ENCODE measurements at regions not wholly inside any gene's neighbourhood (a gene's known extent, or its start where the extent isn't known, plus 50 kb on each side); places are given as distances from the start of the nearest gene placed in this dataset.

- ChIA-PET CTCF (no interaction called here), POLR2A (no interaction called here)
- DNase-seq = no peak
- Mint-ChIP-seq H3K4me1 (ENCODE audit: low read depth) (peaks cover 4% of the 10 kb centered on the region), H3K36me3 (ENCODE audit: low read depth) (peaks cover 16% of the 10 kb centered on the region), H3K9me3 (ENCODE audit: insufficient read depth) (peaks cover 3% of the 10 kb centered on the region), H3K27me3 (ENCODE audit: low read depth) (no peaks in the 10 kb centered on the region), H3K27ac (no peak overlapping the region), H3K4me3 (no peak overlapping the region)
- no peak for ATAC-seq
These were observed 171.9 kb downstream of the KLF12 start for GRCh38 chr13:73962284-73962683.

DNA sequence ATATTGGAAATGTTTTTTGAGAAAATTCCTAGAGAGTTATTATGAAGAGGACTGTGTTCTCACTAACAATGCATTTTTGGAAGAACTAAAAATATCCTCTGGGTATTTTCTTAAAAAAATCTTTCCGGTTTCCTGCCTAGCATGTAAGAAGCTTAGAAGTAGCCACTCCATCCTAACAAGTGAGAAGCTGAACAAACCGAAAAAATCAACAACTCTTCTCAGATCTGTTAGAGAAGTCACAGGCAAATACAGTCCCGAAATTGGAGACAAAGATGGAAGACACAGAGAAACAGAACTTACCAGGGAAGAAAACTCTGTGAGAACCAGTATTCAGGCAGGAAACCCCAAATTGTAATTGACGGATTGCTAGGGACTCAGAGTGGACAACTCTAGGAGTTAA is 173.0 kb downstream of the KLF12 start:
- no peak overlapping the region for H3K4me3 Mint-ChIP-seq
- POLR2A ChIA-PET = no interaction called here
- ATAC-seq (no peak), DNase-seq (no peak)
- CTCF ChIA-PET = no interaction called here
- H3K27me3 Mint-ChIP-seq (ENCODE audit: low read depth) = no peaks in the 10 kb centered on the region
- peaks cover 3% of the 10 kb centered on the region for H3K9me3 Mint-ChIP-seq (ENCODE audit: insufficient read depth)
- peaks cover 16% of the 10 kb centered on the region for H3K36me3 Mint-ChIP-seq (ENCODE audit: low read depth)
- H3K27ac Mint-ChIP-seq = no peak overlapping the region
- peaks cover 4% of the 10 kb centered on the region for H3K4me1 Mint-ChIP-seq (ENCODE audit: low read depth)

DNA sequence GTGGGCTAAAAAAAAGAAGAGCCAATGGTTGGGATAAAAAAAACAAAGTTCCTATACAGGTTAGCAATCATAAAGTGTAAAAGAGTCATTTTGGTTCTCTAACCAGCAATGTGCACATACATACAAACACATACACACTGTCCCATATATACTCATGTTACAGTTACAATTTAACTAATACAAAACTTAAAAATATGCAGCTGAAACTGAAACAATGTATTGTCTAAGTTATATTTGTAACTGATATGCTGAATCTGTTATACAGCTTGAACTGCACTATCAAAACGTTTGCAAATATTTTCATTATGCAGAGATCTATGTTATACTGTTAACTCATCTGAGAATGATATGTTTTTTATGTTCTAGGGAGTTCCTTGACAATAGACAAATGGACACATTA is 173.7 kb downstream of the KLF12 start:
- Mint-ChIP-seq H3K4me3 (no peak overlapping the region), H3K36me3 (ENCODE audit: low read depth) (peaks cover 16% of the 10 kb centered on the region), H3K9me3 (ENCODE audit: insufficient read depth) (peaks cover 3% of the 10 kb centered on the region), H3K27me3 (ENCODE audit: low read depth) (no peaks in the 10 kb centered on the region), H3K27ac (no peak overlapping the region), H3K4me1 (ENCODE audit: low read depth) (peaks cover 4% of the 10 kb centered on the region)
- ChIA-PET POLR2A (no interaction called here), CTCF (no interaction called here)
- ATAC-seq (no peak), DNase-seq (no peak)

DNA sequence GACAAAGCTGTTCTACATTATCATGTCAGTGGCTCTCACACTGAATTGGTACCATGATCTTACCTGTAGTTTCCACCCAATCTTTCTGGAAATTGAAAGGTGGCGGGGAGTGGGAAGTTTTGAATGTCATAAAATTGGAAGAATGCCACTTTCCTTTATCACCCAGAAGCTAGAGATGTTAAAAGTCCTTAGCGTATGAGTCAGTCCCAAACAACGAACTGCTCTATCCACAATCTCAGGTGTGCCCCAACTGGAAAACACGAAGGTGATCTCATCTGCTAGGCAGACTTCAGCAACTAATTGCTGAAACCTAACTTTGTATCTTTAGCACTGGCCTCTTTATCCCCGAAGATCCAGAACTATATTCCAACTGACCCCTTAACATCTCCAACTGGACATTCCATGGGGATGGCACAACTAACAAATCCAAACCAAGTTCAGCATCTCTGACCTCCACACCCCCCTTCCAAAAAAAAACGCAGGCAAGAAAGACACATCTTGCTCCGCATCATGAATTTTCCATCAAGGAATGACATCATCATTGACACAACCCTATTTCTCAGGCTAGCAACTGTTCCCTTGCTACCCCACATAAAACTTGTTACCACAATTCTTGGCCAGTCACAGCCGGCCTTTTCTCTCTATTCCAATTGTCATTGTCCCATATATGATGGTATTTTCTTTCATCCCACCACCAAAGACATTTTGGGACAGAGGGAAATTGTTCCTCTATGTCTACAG is 175.4 kb downstream of the KLF12 start:
- ChIA-PET CTCF (no interaction called here), POLR2A (no interaction called here)
- H3K27me3 Mint-ChIP-seq (ENCODE audit: low read depth) = no peaks in the 10 kb centered on the region
- ATAC-seq (no peak), DNase-seq (no peak)
- H3K36me3 Mint-ChIP-seq (ENCODE audit: low read depth) = peaks cover 14% of the 10 kb centered on the region
- no peak overlapping the region for H3K27ac Mint-ChIP-seq
- no peak overlapping the region for H3K4me3 Mint-ChIP-seq
- peaks cover under 1% of the 10 kb centered on the region for H3K9me3 Mint-ChIP-seq (ENCODE audit: insufficient read depth)
- H3K4me1 Mint-ChIP-seq (ENCODE audit: low read depth) = peaks cover 4% of the 10 kb centered on the region

DNA sequence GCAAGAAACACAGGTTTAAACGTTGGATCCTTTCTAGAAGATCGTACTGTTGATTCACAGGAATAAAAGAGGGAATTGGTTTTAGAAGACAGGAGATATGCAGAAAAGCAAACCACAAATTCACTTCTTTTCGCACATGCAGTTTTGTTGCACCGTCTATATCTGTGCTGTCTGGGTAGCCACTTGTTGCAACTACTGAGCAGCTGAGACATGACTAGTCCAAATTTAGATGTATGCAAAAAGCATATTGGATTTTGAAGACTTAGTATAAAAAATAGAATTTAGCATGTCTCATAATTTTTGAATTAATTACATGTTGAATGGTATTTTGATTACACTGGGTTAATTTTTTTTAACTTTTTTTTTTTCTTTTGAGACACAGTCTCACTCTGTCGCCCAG is 176.3 kb downstream of the KLF12 start:
- H3K9me3 Mint-ChIP-seq (ENCODE audit: insufficient read depth) = no peaks in the 10 kb centered on the region
- ATAC-seq (no peak), DNase-seq (no peak)
- no peak overlapping the region for H3K27ac Mint-ChIP-seq
- H3K4me3 Mint-ChIP-seq = no peak overlapping the region
- POLR2A ChIA-PET = no interaction called here
- H3K27me3 Mint-ChIP-seq (ENCODE audit: low read depth) = no peaks in the 10 kb centered on the region
- H3K36me3 Mint-ChIP-seq (ENCODE audit: low read depth) = peaks cover 14% of the 10 kb centered on the region
- CTCF ChIA-PET = no interaction called here
- H3K4me1 Mint-ChIP-seq (ENCODE audit: low read depth) = peaks cover 8% of the 10 kb centered on the region

- H3K4me1 Mint-ChIP-seq (ENCODE audit: low read depth) = peaks cover 16% of the 10 kb centered on the region
- no peak for ATAC-seq
- ChIA-PET CTCF (no interaction called here), POLR2A (no interaction called here)
- no peaks in the 10 kb centered on the region for H3K27me3 Mint-ChIP-seq (ENCODE audit: low read depth)
- no peak overlapping the region for H3K27ac Mint-ChIP-seq
- H3K36me3 Mint-ChIP-seq (ENCODE audit: low read depth) = peaks cover 10% of the 10 kb centered on the region
- DNase-seq = no peak
- H3K9me3 Mint-ChIP-seq (ENCODE audit: insufficient read depth) = no peaks in the 10 kb centered on the region
- no peak overlapping the region for H3K4me3 Mint-ChIP-seq
These were observed 177.3 kb downstream of the KLF12 start for GRCh38 chr13:73956795-73957408.

DNA sequence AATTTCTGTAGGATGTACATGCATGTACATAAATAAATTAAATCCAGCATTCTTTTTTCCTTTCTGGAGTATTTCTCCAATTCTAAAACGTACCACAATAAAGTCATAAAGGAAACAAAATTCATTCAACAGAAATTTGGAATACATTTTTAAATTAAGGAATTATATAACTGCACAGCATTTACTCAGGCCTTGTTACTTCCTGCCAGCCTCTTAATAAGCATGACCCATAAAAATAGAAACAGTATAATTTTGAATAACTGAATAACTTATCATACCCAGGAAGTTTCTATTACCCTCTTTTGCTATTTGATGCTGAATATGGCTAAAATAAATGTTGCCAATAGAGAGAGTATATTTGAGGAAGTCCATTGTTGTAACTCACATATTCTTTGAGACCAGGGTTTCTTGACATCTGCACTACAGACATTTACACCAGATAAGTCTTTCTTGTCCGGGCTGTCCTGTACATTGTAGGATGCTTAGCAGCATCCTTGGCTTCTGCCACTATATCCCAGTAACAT is 178.2 kb downstream of the KLF12 start:
- Mint-ChIP-seq H3K27me3 (ENCODE audit: low read depth) (no peaks in the 10 kb centered on the region), H3K4me1 (ENCODE audit: low read depth) (peaks cover 16% of the 10 kb centered on the region), H3K9me3 (ENCODE audit: insufficient read depth) (no peaks in the 10 kb centered on the region), H3K27ac (no peak overlapping the region), H3K36me3 (ENCODE audit: low read depth) (peaks cover 4% of the 10 kb centered on the region), H3K4me3 (no peak overlapping the region)
- ATAC-seq (no peak), DNase-seq (no peak)
- ChIA-PET POLR2A (no interaction called here), CTCF (no interaction called here)

GRCh38 chr13:73954808-73955207 is 179.4 kb downstream of the KLF12 start:
- ATAC-seq = no peak
- Mint-ChIP-seq H3K4me3 (no peak overlapping the region), H3K36me3 (ENCODE audit: low read depth) (peaks cover 7% of the 10 kb centered on the region), H3K9me3 (ENCODE audit: insufficient read depth) (no peaks in the 10 kb centered on the region), H3K27ac (no peak overlapping the region), H3K27me3 (ENCODE audit: low read depth) (no peaks in the 10 kb centered on the region), H3K4me1 (ENCODE audit: low read depth) (peaks cover 15% of the 10 kb centered on the region)
- no peak for DNase-seq
- ChIA-PET POLR2A (no interaction called here), CTCF (no interaction called here)

- DNase-seq (no peak), ATAC-seq (peak; percentile 58)
- Mint-ChIP-seq H3K27me3 (ENCODE audit: low read depth) (no peaks in the 10 kb centered on the region), H3K9me3 (ENCODE audit: insufficient read depth) (no peaks in the 10 kb centered on the region), H3K36me3 (ENCODE audit: low read depth) (peaks cover 7% of the 10 kb centered on the region), H3K27ac (no peak overlapping the region), H3K4me1 (ENCODE audit: low read depth) (peaks cover 36% of the 10 kb centered on the region), H3K4me3 (no peak overlapping the region)
- POLR2A ChIA-PET = no interaction called here
- CTCF ChIA-PET = interaction anchor here (0.8 to 1.5 kb wide), 3 partner anchors 9 to 334 kb away, joined by 3 to 6 read pairs (median 3); no protein-coding TSS in a partner anchor
These were observed 181.6 kb downstream of the KLF12 start for GRCh38 chr13:73952648-73953047.

- H3K4me1 Mint-ChIP-seq (ENCODE audit: low read depth) = peaks cover 52% of the 10 kb centered on the region
- no peaks in the 10 kb centered on the region for H3K27me3 Mint-ChIP-seq (ENCODE audit: low read depth)
- no peak overlapping the region for H3K27ac Mint-ChIP-seq
- ChIA-PET POLR2A (no interaction called here), CTCF (interaction anchor here (0.6 to 1.0 kb wide), 2 partner anchors 28 to 282 kb away, joined by 3 read pairs; no protein-coding TSS in a partner anchor)
- no peak overlapping the region for H3K4me3 Mint-ChIP-seq
- H3K9me3 Mint-ChIP-seq (ENCODE audit: insufficient read depth) = no peaks in the 10 kb centered on the region
- ATAC-seq (no peak), DNase-seq (no peak)
- peaks cover 11% of the 10 kb centered on the region for H3K36me3 Mint-ChIP-seq (ENCODE audit: low read depth)
These were observed 185.2 kb downstream of the KLF12 start for GRCh38 chr13:73948848-73949529.

DNA sequence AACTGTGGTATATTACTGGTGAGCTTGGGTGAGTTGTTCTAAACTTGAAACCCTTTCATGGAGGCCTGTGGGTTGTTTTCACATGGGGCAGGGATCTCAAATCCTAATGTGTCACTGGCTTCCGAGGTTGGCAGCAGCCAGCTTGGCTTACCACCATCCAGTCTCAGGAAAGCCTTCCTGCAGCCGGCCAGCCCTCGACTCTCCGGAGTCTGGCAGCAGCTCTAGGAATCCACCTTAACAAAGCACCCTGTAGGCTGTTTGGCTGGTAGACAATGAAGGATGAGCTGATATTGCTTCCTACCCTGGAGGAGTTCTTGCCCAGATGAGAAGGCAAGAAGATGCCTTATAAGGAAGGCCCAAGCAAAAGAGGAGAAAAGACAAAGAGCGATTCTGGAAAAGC is 188.3 kb downstream of the KLF12 start:
- H3K4me1 Mint-ChIP-seq (ENCODE audit: low read depth) = peaks cover 54% of the 10 kb centered on the region

GRCh38 chr13:73945382-73945781 is 188.8 kb downstream of the KLF12 start:
- ChIA-PET POLR2A (no interaction called here), CTCF (interaction anchor here (1.4 kb wide), 1 partner anchor 28 kb away, joined by 3 read pairs; no protein-coding TSS in a partner anchor)
- no peak overlapping the region for H3K27ac Mint-ChIP-seq
- H3K4me3 Mint-ChIP-seq = no peak overlapping the region
- no peak for DNase-seq
- H3K36me3 Mint-ChIP-seq (ENCODE audit: low read depth) = peaks cover 30% of the 10 kb centered on the region
- peaks cover 55% of the 10 kb centered on the region for H3K4me1 Mint-ChIP-seq (ENCODE audit: low read depth)
- H3K27me3 Mint-ChIP-seq (ENCODE audit: low read depth) = no peaks in the 10 kb centered on the region
- no peaks in the 10 kb centered on the region for H3K9me3 Mint-ChIP-seq (ENCODE audit: insufficient read depth)
- ATAC-seq = no peak

More for the DNA sequence above, 188.3 kb downstream of the KLF12 start:
- H3K4me3 Mint-ChIP-seq = no peak overlapping the region
- DNase-seq = no peak
- ATAC-seq = no peak
- H3K27ac Mint-ChIP-seq = no peak overlapping the region
- CTCF ChIA-PET = interaction anchor here (0.7 to 1.4 kb wide), 2 partner anchors 10 to 27 kb away, joined by 3 read pairs; no protein-coding TSS in a partner anchor
- POLR2A ChIA-PET = no interaction called here
- peaks cover 31% of the 10 kb centered on the region for H3K36me3 Mint-ChIP-seq (ENCODE audit: low read depth)
- no peaks in the 10 kb centered on the region for H3K27me3 Mint-ChIP-seq (ENCODE audit: low read depth)
- no peaks in the 10 kb centered on the region for H3K9me3 Mint-ChIP-seq (ENCODE audit: insufficient read depth)
